WTC11 (cell line): ENCODE measurements at regions not wholly inside any gene's neighbourhood (a gene's known extent, or its start where the extent isn't known, plus 50 kb on each side); places are given as distances from the start of the nearest gene placed in this dataset.

ENCODE experiments used
- ATAC-seq: fragments of 200-7000 bp; cut with Tn5 transposase; 2 replicates; pipeline ENCODE4 v1.10.0; 2021; ENCODE audit warnings: mild to moderate bottlenecking, moderate library complexity
- CTCF ChIA-PET: fragments of 300-600 bp; sonication (Branson Sonifier 250); formaldehyde crosslinking; loops from one replicate; lab custom pipeline; 2021; ENCODE audit warnings: antibody characterized with exemption; lab: Charles Lee
- POLR2A ChIA-PET: fragments of 350-600 bp; sonication (Branson Sonifier 250); formaldehyde crosslinking; loops from one replicate; lab custom pipeline; 2021; ENCODE audit warnings: antibody characterized with exemption; lab: Charles Lee
- DNase-seq: peaks from one replicate; pipeline ENCODE4 v3.0.0; 2021; ENCODE audit warnings: low spot score
- H3K27ac Mint-ChIP-seq: 2 replicates; pipeline ENCODE4 v1.8.0; 2021; ENCODE audit warnings: mixed read lengths
- H3K27me3 Mint-ChIP-seq: 2 replicates; pipeline ENCODE4 v1.8.0; 2021; ENCODE audit warnings: low read depth, mild to moderate bottlenecking, moderate library complexity, mixed read lengths
- H3K36me3 Mint-ChIP-seq: 2 replicates; pipeline ENCODE4 v1.8.0; 2021; ENCODE audit warnings: mixed read lengths
- H3K4me1 Mint-ChIP-seq: 2 replicates; pipeline ENCODE4 v1.8.0; 2022; ENCODE audit warnings: mixed read lengths
- H3K4me3 Mint-ChIP-seq: 2 replicates; pipeline ENCODE4 v1.8.0; 2021; ENCODE audit warnings: mild to moderate bottlenecking, moderate library complexity, mixed read lengths
- H3K9me3 Mint-ChIP-seq: 2 replicates; pipeline ENCODE4 v1.8.0; 2021; ENCODE audit warnings: mixed read lengths
- ATF1 ChIP-seq: sonication (generic); formaldehyde crosslinking; IDR thresholded peaks from 2 replicates; pipeline ENCODE4 v1.8.1; 2023; ENCODE audit warnings: mild to moderate bottlenecking, moderate library complexity, missing genetic modification reagents
- CREB1 ChIP-seq: sonication (generic); formaldehyde crosslinking; IDR thresholded peaks from 2 replicates; pipeline ENCODE4 v1.8.0; 2023; ENCODE audit warnings: mild to moderate bottlenecking, missing genetic modification reagents
- ELF4 ChIP-seq: sonication (generic); formaldehyde crosslinking; IDR thresholded peaks from 2 replicates; pipeline ENCODE4 v1.8.1; 2022; ENCODE audit warnings: low read depth, mild to moderate bottlenecking, moderate library complexity, missing genetic modification reagents
- GTF2I ChIP-seq: fragments of 250-450 bp; sonication (Bioruptor Pico); conservative IDR thresholded peaks from 2 replicates; pipeline ENCODE4 v1.4.0; 2021; ENCODE audit warnings: mild to moderate bottlenecking
- MXD4 ChIP-seq: fragments of 250-450 bp; sonication (Bioruptor Pico); IDR thresholded peaks from 2 replicates; pipeline ENCODE4 v1.8.0; 2021; ENCODE audit warnings: mild to moderate bottlenecking, moderate library complexity, borderline replicate concordance
- NR3C1 ChIP-seq: sonication (generic); formaldehyde crosslinking; conservative IDR thresholded peaks from 2 replicates; pipeline ENCODE4 v1.8.1; 2023; ENCODE audit warnings: low read depth, mild to moderate bottlenecking, missing genetic modification reagents
- RORB ChIP-seq: fragments of 250-450 bp; sonication (Bioruptor Pico); IDR thresholded peaks from 2 replicates; pipeline ENCODE4 v1.9.0; 2021; ENCODE audit warnings: mild to moderate bottlenecking
- SMAD3 ChIP-seq: sonication (generic); formaldehyde crosslinking; IDR thresholded peaks from 2 replicates; pipeline ENCODE4 v1.8.0; 2022; ENCODE audit warnings: missing genetic modification reagents, mild to moderate bottlenecking, borderline replicate concordance
- SMAD4 ChIP-seq: sonication (generic); formaldehyde crosslinking; IDR thresholded peaks from 2 replicates; pipeline ENCODE4 v1.8.0; 2022; ENCODE audit warnings: mild to moderate bottlenecking, missing genetic modification reagents
- SOX15 ChIP-seq: fragments of 250-450 bp; sonication (Bioruptor Pico); IDR thresholded peaks from 2 replicates; pipeline ENCODE4 v1.9.0; 2021; ENCODE audit warnings: mild to moderate bottlenecking
- ZNF232 ChIP-seq: sonication (generic); formaldehyde crosslinking; IDR thresholded peaks from 2 replicates; pipeline ENCODE4 v1.8.0; 2022; ENCODE audit warnings: mild to moderate bottlenecking, missing genetic modification reagents
- ZNF317 ChIP-seq: sonication (generic); formaldehyde crosslinking; IDR thresholded peaks from 2 replicates; pipeline ENCODE4 v1.8.1; 2023; ENCODE audit warnings: low read depth, mild to moderate bottlenecking, moderate library complexity, missing genetic modification reagents, borderline replicate concordance
- TF ChIP-seq, protein P1 (sequence below): sonication (generic); formaldehyde crosslinking; IDR thresholded peaks from 2 replicates; pipeline ENCODE4 v1.8.1; 2022; ENCODE audit warnings: mild to moderate bottlenecking, moderate library complexity, missing genetic modification reagents
- TF ChIP-seq, protein P2 (sequence below): sonication (generic); formaldehyde crosslinking; conservative IDR thresholded peaks from 2 replicates; pipeline ENCODE4 v1.8.1; 2022; ENCODE audit warnings: mild to moderate bottlenecking, missing genetic modification reagents
- TF ChIP-seq, protein P3 (sequence below): sonication (generic); formaldehyde crosslinking; IDR thresholded peaks from 2 replicates; pipeline ENCODE4 v1.8.0; 2023; ENCODE audit warnings: missing genetic modification reagents, mild to moderate bottlenecking, borderline replicate concordance
- TF ChIP-seq, protein P4 (sequence below): sonication (generic); formaldehyde crosslinking; IDR thresholded peaks from 2 replicates; pipeline ENCODE4 v1.8.0; 2022; ENCODE audit warnings: mild to moderate bottlenecking, missing genetic modification reagents
- TF ChIP-seq, protein P5 (sequence below): fragments of 250-450 bp; sonication (Bioruptor Pico); IDR thresholded peaks from 2 replicates; pipeline ENCODE4 v1.8.0; 2021; ENCODE audit warnings: mild to moderate bottlenecking
- TF ChIP-seq, protein P6 (sequence below): sonication (generic); formaldehyde crosslinking; IDR thresholded peaks from 2 replicates; pipeline ENCODE4 v1.8.1; 2023; ENCODE audit warnings: mild to moderate bottlenecking, missing genetic modification reagents, moderate library complexity
- TF ChIP-seq, protein P7 (sequence below): fragments of 250-450 bp; sonication (Bioruptor Pico); IDR thresholded peaks from 2 replicates; pipeline ENCODE4 v1.9.0; 2021; ENCODE audit warnings: mild to moderate bottlenecking

DNA sequence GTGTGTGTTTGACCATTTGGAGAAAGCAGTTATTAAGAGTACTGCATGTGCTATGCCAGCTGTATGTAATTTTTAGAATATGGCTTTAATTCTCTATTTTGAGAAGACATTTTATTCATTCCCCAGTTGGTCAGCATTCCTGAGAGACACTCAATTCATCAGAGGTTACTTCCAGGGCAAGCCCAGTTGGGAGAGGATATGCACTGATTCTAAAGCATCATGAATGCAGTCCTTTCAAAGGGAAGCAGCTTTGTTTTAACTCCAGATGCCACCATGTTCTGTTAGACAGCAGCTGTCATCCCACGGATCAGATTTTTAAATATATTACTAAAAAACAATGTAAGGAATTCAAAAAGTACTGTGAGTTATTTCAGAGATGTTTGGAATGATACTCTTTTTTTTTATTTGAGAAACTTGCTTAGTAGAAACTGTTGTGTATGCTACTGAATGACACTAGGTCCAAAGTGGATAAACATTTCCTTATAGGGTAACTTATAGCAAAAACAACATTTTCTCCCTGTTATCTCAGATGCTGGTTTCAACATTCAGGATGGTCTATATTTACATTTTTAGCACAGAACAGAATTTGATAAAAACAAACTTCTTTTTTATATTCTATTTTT, 149.5 kb upstream of the B3GALT2 start (continued):
- no peak for TF ChIP-seq SMAD4 (CRISPR knock-in tag)
- TF ChIP-seq ATF1: no peak
- TF ChIP-seq SMAD3 (CRISPR knock-in tag): no peak
- TF ChIP-seq, all 79 proteins: peak for 0

DNA sequence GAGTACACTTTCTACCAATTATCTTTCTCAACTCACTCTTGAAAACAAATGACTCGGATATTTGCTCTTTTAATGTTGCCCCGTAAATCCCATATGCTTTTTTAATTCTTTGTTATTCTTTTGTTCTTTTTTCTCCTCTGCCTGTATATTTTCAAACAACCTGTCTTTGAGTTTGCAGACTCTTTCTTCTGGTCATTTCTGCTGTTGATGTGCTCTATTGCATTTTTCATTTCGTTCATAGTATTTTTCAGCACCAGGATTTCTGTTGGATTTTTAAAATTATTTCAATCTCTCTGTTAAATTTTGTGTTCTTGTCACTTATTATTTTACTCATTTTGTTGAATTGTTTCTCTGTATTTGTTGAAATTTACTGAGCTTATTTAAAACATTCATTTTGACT, 146.8 kb upstream of the B3GALT2 start:
- ChIA-PET POLR2A (no interaction called here), CTCF (no interaction called here)
- Mint-ChIP-seq H3K9me3 (peaks cover 45% of the 10 kb centered on the region), H3K27me3 (no peaks in the 10 kb centered on the region), H3K36me3 (peaks cover 13% of the 10 kb centered on the region), H3K4me1 (peaks cover 3% of the 10 kb centered on the region; the same call in 1 of the 2 replicates), H3K27ac (no peak overlapping the region), H3K4me3 (no peak overlapping the region)
- TF ChIP-seq NR3C1: no peak
- TF ChIP-seq ELF4 (CRISPR knock-in tag): no peak
- no peak for TF ChIP-seq ZNF232 (CRISPR knock-in tag)
- TF ChIP-seq, protein P1, sequence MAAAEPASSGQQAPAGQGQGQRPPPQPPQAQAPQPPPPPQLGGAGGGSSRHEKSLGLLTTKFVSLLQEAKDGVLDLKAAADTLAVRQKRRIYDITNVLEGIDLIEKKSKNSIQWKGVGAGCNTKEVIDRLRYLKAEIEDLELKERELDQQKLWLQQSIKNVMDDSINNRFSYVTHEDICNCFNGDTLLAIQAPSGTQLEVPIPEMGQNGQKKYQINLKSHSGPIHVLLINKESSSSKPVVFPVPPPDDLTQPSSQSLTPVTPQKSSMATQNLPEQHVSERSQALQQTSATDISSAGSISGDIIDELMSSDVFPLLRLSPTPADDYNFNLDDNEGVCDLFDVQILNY (CRISPR knock-in tag): no peak
- TF ChIP-seq, protein P2, sequence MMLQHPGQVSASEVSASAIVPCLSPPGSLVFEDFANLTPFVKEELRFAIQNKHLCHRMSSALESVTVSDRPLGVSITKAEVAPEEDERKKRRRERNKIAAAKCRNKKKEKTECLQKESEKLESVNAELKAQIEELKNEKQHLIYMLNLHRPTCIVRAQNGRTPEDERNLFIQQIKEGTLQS (CRISPR knock-in tag): no peak
- TF ChIP-seq RORB (CRISPR knock-in tag): no peak
- TF ChIP-seq, protein P3, sequence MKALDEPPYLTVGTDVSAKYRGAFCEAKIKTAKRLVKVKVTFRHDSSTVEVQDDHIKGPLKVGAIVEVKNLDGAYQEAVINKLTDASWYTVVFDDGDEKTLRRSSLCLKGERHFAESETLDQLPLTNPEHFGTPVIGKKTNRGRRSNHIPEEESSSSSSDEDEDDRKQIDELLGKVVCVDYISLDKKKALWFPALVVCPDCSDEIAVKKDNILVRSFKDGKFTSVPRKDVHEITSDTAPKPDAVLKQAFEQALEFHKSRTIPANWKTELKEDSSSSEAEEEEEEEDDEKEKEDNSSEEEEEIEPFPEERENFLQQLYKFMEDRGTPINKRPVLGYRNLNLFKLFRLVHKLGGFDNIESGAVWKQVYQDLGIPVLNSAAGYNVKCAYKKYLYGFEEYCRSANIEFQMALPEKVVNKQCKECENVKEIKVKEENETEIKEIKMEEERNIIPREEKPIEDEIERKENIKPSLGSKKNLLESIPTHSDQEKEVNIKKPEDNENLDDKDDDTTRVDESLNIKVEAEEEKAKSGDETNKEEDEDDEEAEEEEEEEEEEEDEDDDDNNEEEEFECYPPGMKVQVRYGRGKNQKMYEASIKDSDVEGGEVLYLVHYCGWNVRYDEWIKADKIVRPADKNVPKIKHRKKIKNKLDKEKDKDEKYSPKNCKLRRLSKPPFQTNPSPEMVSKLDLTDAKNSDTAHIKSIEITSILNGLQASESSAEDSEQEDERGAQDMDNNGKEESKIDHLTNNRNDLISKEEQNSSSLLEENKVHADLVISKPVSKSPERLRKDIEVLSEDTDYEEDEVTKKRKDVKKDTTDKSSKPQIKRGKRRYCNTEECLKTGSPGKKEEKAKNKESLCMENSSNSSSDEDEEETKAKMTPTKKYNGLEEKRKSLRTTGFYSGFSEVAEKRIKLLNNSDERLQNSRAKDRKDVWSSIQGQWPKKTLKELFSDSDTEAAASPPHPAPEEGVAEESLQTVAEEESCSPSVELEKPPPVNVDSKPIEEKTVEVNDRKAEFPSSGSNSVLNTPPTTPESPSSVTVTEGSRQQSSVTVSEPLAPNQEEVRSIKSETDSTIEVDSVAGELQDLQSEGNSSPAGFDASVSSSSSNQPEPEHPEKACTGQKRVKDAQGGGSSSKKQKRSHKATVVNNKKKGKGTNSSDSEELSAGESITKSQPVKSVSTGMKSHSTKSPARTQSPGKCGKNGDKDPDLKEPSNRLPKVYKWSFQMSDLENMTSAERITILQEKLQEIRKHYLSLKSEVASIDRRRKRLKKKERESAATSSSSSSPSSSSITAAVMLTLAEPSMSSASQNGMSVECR (CRISPR knock-in tag): no peak
- no peak for TF ChIP-seq ZNF317 (CRISPR knock-in tag)
- no peak for DNase-seq
- ATAC-seq: no peak

DNA sequence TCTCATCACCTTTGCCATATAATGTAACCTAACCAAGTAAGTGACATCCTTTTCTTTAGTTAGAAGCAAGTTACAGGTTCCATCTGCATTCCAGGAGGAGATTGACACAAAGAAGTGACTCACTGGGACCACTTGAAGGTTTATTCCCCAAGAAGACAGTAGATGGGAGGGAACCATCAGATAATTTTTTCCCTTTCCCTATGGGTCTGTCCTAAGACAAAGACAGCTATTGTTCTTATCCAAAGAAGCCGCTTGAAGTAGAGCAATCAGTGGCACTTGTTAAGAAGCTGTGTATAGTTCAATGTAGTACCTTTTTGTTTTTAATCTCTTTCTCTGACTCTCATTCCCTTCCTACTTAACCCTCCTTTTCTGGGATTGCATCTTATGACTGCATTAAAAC, 139.9 kb upstream of the B3GALT2 start:
- H3K27me3 Mint-ChIP-seq: no peaks in the 10 kb centered on the region
- H3K36me3 Mint-ChIP-seq: peaks cover 16% of the 10 kb centered on the region
- H3K4me3 Mint-ChIP-seq: no peak overlapping the region
- H3K9me3 Mint-ChIP-seq: peaks cover 60% of the 10 kb centered on the region
- H3K4me1 Mint-ChIP-seq: no peaks in the 10 kb centered on the region
- no peak for ATAC-seq
- DNase-seq: no peak
- ChIA-PET CTCF (no interaction called here), POLR2A (no interaction called here)
- no peak overlapping the region for H3K27ac Mint-ChIP-seq
- TF ChIP-seq MXD4 (CRISPR knock-in tag): no peak
- no peak for TF ChIP-seq GTF2I (CRISPR knock-in tag)
- TF ChIP-seq, protein P4, sequence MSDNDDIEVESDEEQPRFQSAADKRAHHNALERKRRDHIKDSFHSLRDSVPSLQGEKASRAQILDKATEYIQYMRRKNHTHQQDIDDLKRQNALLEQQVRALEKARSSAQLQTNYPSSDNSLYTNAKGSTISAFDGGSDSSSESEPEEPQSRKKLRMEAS (CRISPR knock-in tag): no peak
- TF ChIP-seq, protein P5, sequence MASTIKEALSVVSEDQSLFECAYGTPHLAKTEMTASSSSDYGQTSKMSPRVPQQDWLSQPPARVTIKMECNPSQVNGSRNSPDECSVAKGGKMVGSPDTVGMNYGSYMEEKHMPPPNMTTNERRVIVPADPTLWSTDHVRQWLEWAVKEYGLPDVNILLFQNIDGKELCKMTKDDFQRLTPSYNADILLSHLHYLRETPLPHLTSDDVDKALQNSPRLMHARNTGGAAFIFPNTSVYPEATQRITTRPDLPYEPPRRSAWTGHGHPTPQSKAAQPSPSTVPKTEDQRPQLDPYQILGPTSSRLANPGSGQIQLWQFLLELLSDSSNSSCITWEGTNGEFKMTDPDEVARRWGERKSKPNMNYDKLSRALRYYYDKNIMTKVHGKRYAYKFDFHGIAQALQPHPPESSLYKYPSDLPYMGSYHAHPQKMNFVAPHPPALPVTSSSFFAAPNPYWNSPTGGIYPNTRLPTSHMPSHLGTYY: no peak
- TF ChIP-seq, protein P6, sequence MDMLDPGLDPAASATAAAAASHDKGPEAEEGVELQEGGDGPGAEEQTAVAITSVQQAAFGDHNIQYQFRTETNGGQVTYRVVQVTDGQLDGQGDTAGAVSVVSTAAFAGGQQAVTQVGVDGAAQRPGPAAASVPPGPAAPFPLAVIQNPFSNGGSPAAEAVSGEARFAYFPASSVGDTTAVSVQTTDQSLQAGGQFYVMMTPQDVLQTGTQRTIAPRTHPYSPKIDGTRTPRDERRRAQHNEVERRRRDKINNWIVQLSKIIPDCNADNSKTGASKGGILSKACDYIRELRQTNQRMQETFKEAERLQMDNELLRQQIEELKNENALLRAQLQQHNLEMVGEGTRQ (CRISPR knock-in tag): no peak
- TF ChIP-seq CREB1 (CRISPR knock-in tag): no peak
- no peak for TF ChIP-seq SOX15 (CRISPR knock-in tag)
- TF ChIP-seq, protein P7, sequence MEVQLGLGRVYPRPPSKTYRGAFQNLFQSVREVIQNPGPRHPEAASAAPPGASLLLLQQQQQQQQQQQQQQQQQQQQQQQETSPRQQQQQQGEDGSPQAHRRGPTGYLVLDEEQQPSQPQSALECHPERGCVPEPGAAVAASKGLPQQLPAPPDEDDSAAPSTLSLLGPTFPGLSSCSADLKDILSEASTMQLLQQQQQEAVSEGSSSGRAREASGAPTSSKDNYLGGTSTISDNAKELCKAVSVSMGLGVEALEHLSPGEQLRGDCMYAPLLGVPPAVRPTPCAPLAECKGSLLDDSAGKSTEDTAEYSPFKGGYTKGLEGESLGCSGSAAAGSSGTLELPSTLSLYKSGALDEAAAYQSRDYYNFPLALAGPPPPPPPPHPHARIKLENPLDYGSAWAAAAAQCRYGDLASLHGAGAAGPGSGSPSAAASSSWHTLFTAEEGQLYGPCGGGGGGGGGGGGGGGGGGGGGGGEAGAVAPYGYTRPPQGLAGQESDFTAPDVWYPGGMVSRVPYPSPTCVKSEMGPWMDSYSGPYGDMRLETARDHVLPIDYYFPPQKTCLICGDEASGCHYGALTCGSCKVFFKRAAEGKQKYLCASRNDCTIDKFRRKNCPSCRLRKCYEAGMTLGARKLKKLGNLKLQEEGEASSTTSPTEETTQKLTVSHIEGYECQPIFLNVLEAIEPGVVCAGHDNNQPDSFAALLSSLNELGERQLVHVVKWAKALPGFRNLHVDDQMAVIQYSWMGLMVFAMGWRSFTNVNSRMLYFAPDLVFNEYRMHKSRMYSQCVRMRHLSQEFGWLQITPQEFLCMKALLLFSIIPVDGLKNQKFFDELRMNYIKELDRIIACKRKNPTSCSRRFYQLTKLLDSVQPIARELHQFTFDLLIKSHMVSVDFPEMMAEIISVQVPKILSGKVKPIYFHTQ (CRISPR knock-in tag): no peak
